CD4-positive, alpha-beta T cell treated with Interleukin-4 for 4 hours (primary cell): ENCODE measurements at regions not wholly inside any gene's neighbourhood (a gene's known extent, or its start where the extent isn't known, plus 50 kb on each side); places are given as distances from the start of the nearest gene placed in this dataset.

Source experiments
- DNase-seq: peaks from one replicate; pipeline ENCODE4 v3.0.0-alpha.2; 2020

DNA sequence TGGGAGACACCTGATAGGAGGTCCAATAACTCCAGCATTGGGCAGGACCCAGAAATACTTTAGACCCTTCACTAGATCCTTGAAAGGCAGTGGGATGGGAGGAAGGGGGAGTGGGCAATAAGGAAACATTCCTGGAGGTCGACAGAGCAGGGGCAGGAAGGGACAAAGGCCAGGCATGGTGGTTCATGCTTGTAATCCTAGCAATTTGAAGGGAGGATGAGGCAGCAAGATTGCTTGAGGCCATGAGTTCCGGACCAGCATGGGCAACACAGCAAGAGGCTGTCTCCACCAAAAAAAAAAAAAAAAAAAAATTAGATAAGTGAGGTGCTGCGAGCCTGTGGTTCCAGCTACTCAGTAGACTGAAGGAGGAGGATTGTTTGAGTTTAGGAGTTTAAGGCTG, 134.9 kb downstream of the JCAD start:
- DNase-seq, result no peak

GRCh38 chr10:29923416-29923965, 135.9 kb downstream of the JCAD start:
- DNase-seq, result no peak

- DNase-seq, result no peak
Observed at GRCh38 chr10:29922892-29923291, 136.5 kb downstream of the JCAD start.

DNA sequence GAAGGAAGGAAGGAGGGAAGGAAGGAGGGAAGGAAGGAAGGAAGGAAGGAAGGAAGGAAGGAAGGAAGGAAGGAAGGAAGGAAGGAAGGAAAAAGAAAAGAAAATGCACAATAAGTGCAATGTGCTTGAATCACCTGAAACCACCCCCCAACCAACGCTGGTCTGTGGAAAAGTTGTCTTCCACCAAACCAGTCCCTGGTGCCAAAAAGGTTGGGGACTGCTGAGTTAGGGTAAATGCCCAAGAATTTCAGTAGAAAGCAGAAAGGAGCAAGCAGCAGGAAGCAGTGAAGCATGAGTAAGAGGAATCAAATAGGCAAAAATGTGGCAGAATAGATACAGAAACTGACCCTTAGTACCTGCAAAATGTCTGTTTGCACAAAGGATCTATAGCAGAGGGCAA, 137.2 kb downstream of the JCAD start:
- DNase-seq, result no peak

GRCh38 chr10:29921071-29921446, 138.3 kb downstream of the JCAD start:
- DNase-seq, result no peak

GRCh38 chr10:29920408-29921070, 138.8 kb downstream of the JCAD start:
- no peak for DNase-seq

GRCh38 chr10:29918623-29919400, 140.6 kb downstream of the JCAD start:
- DNase-seq, result no peak

- no peak for DNase-seq
Observed at GRCh38 chr10:29917311-29917710, 142.1 kb downstream of the JCAD start.

- DNase-seq, result no peak
Observed at GRCh38 chr10:29916669-29917068, 142.7 kb downstream of the JCAD start.

DNA sequence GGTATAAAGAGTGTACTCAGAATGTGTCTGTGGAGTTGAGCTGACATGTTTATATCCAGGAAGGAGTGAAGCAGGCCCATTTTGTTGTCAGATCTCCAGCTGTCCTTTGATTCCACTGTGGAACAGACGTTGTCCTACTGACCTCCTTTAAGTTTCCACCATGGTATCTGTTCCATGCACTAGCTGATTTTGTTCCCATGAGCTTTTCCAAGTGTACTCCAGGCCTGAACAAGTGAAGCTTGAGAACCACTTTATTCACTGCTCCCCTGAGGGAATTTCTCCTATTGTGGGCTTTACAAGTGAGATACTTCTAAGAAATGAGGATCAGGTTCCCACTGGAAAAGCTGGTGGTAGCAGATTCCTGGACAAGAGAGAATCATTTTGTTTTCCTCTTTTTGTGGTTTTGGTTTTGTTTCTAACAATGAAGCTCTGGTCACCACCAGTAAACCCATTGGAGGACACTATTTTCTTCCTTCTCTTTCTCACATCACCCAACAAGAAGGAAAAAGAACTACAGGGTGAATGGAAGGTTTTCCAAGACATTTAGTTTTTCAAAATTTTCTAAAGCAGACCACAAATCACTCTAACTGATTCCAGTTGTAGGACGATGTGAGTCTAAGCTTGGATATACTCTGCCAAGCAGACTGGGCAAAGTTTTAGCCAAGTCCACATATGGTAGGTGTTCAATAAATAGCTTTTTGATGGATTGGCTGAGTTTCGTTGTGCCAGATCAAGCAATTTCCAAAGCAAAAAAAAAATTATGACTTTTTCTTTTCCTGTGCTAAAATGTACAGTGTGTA, 144.2 kb downstream of the JCAD start:
- DNase-seq, result no peak

GRCh38 chr10:29908962-29909361, 150.4 kb downstream of the JCAD start:
- DNase-seq, result no peak

DNA sequence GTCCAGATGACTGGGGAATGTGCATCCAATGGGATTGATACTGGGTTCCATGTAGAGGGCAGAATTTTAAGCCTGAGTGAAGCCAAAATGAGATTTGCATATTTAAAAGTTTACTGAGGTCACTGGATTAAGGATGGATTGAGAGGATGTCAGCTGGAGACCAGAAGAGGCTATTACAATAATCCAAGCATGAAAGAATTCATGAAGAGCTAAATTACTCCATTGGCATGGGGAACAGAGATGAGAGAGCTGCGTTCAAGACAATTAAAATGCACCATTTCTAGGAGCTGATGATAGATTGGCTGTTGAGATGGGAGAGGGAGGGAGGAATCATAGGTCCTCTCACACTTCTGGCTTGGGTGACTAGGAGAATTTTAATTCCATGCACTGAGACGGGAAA, 158.5 kb downstream of the JCAD start:
- no peak for DNase-seq

- no peak for DNase-seq
Observed at GRCh38 chr10:29897999-29898716, 161.2 kb downstream of the JCAD start.

DNA sequence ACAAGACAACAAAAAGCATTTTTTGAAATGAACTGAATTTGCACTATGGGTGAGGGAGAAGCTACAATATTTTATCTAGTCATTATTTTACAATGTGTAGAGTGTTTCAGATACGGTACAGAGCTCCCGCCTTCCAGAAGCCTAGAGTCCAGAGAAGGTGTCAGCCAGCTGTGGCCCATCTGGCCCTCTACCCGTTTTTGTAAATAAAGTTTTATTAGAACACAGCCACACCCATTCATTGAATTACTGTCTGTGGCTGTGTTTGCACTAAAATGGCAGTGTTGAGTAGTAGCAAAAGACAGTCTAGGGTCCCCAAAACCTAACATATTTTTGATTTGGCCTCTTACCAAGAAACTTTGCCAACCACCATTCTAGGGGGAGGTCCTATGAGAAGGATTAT, 162.0 kb downstream of the JCAD start:
- DNase-seq, result no peak

DNA sequence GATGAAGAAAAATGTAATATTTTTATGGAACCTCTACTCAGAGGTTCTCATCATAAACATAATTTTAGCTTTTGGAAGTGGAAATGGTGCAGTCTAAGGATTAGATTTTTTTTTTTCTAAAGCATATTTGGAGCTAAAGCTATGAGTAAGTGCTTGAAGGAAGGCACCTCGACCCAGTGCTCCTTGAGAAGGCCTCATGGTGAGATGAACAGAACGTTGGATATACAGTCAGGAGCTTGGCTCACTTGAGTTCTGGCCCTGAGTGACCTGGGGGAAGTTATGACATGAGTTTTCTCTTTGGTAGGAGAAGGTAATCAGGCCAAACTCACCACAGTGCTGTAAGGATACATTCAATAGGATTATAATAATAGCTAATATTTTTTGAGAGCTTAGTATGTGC, 163.3 kb downstream of the JCAD start:
- no peak for DNase-seq

DNA sequence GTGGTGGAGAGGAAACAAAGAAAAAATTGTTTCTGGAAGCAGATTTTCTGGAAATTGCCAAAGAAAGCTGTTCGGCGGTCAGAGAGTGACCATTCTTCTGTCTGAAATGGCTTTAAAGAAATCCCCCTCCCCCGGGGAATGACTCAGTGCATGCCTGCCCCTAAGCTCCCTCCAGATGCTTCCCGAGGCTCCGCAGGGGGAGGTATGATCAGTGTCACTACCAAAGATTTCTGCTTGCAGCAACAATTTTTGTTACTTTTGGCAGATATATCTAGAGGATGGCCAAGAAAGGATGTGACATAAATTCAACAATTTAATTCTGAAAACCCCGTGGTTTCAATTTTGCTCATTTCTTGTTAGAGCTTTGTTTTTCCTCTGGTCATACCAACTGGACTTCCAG, 163.9 kb downstream of the JCAD start:
- no peak for DNase-seq

GRCh38 chr10:29888321-29888720, 171.1 kb downstream of the JCAD start:
- no peak for DNase-seq

DNA sequence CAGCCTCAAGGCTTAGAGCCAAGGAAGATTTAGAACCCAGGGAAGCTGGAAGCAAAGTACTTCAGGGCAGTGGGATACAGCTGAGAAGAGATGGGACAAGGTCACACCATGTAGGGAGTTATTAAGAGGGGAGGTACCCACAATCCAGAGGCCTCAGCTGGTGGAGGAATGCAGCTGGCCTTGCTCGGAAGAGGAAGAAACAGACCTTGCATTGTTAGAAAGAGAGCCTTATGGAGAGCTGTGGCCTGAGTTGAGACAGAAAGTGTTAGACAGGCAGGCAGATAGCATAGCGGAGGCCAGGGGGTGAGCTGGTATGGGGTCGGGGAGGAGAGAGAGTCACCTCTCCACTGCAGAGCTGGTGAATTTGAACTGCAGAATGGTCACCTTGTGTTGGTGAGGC, 173.1 kb downstream of the JCAD start:
- DNase-seq, result no peak

DNA sequence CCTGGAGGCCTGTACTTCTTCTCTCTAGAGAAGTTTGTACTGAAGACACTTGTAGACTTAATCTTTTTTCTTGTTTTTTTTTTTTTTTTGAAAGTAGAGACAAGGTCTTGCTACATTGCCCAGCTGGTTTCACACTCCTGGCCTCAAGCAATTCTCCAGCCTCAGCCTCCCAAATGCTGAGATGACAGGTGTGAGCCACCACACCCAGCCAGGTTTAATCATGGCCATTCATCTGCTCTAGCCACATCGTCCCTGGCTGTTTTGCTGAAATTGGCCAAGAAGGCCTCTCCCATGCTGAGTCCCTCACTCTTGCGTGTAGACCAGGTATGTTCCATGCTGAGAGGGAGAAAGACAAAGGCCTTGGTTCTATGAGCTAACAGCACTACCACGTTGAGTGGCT, 176.2 kb downstream of the JCAD start:
- DNase-seq, result no peak

DNA sequence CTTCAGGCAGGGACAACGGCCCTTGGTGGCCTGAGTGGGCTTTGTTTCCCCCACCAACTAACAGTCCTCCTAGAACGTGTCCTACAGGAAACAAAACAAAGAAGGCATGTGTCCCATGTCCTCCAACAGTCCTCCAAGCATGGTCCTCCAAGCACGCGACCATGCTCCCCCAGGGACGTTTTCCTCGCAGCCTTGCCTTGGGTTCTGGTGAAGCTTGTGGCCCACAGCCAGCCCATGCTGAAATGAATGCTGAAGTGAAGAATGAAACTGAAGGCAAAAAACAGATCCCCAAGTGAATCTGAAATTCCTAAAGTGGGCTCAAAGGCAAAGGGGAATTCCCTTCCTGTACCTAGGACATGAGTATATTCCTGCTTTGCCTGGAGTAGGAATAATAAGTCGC, 176.6 kb downstream of the JCAD start:
- DNase-seq, result no peak

- DNase-seq, result no peak
Observed at GRCh38 chr10:29881811-29882210, 177.6 kb downstream of the JCAD start.

GRCh38 chr10:29881336-29881771, 178.0 kb downstream of the JCAD start:
- DNase-seq, result no peak

GRCh38 chr10:29880856-29881255, 178.5 kb downstream of the JCAD start:
- no peak for DNase-seq
